ENCODE measurements at regions not wholly inside any gene's neighbourhood (a gene's known extent, or its start where the extent isn't known, plus 50 kb on each side); places are given as distances from the start of the nearest gene placed in this dataset.

DNA sequence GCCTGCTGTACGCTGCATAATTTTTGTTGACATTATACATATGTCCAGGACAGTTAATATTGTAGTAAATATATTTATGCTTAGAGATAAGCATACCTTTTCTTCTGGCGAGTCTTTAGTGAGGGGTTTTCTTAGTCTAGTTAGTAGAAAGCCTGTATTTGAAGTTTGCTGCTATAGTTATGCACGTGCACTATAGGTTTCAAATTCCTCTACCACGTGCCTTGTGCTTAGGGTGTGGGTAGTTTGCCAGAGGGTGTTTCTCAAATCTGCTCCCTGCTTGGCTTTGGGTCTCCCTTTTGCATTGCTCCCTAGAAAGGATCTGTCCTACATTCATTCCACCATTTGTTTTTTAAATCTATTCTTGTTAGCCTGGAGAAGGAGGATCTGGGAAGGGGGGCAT is 181.4 kb upstream of the UFL1 start:
- TF ChIP-seq, protein P1, sequence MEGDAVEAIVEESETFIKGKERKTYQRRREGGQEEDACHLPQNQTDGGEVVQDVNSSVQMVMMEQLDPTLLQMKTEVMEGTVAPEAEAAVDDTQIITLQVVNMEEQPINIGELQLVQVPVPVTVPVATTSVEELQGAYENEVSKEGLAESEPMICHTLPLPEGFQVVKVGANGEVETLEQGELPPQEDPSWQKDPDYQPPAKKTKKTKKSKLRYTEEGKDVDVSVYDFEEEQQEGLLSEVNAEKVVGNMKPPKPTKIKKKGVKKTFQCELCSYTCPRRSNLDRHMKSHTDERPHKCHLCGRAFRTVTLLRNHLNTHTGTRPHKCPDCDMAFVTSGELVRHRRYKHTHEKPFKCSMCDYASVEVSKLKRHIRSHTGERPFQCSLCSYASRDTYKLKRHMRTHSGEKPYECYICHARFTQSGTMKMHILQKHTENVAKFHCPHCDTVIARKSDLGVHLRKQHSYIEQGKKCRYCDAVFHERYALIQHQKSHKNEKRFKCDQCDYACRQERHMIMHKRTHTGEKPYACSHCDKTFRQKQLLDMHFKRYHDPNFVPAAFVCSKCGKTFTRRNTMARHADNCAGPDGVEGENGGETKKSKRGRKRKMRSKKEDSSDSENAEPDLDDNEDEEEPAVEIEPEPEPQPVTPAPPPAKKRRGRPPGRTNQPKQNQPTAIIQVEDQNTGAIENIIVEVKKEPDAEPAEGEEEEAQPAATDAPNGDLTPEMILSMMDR (IDR thresholded peaks at IDR 0.05; ENCODE audit: insufficient read depth, low read depth, low read length) = no peak
- no peak for TF ChIP-seq EZH2 (IDR thresholded peaks at IDR 0.05; ENCODE audit: insufficient read depth, low read length)

Data from astrocyte (in vitro differentiated cells and primary cell).